GM06990 (cell line): ENCODE measurements at regions not wholly inside any gene's neighbourhood (a gene's known extent, or its start where the extent isn't known, plus 50 kb on each side); places are given as distances from the start of the nearest gene placed in this dataset.

ENCODE experiments used
- DNase-seq: peaks from one replicate; pipeline ENCODE4 v3.0.0-alpha.2; 2011; ENCODE audit not compliant: insufficient read length; ENCODE audit errors: extremely low read depth
- H3K27me3 ChIP-seq: replicated peaks from 2 replicates; pipeline ENCODE4 v1.6.0; 2011; ENCODE audit warnings: low read length; ENCODE audit not compliant: control insufficient read depth, insufficient read depth
- H3K36me3 ChIP-seq: 2 replicates; pipeline ENCODE4 v1.5.1; 2011; ENCODE audit warnings: low read length; ENCODE audit not compliant: control insufficient read depth, insufficient read depth
- H3K4me3 ChIP-seq: replicated peaks from 2 replicates; pipeline ENCODE4 v1.5.1; 2011; ENCODE audit warnings: low read depth, mild to moderate bottlenecking, control low read depth, low read length
- TF ChIP-seq, protein P1 (sequence below): IDR thresholded peaks from 2 replicates; pipeline ENCODE4 v1.5.1; 2011; ENCODE audit warnings: low read length, control low read depth, mild to moderate bottlenecking, inconsistent platforms; ENCODE audit not compliant: insufficient read depth, poor library complexity, severe bottlenecking

DNA sequence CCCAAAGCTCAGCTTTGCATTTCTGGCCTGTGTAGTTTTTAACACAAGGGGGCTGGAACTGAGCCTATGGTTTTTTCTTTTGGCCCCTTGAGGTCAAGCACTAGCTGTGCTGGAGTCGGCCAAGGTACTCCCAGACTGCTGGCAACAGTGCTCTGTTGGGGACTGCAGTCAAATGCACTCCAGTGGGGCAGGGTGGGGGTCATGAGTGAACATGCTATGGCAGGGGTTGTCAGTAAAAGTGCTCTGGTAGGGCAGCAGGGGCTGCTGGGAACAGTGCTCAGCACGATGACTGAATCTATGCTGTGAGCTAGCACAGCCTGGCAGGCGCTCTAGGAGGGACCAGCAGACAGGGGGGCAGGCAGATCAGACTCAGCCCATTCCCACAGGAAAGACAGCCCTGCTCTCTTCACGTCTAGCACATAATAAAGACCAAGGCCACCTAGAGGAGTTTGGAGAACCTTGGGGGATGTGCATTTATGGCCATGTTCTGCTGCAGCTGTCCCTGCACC, 55.0 kb upstream of the CERS6 start:
- Histone ChIP-seq H3K4me3 (no peak overlapping the region), H3K27me3 (no peaks in the 10 kb centered on the region), H3K36me3 (no peaks in the 10 kb centered on the region)
- TF ChIP-seq, protein P1, sequence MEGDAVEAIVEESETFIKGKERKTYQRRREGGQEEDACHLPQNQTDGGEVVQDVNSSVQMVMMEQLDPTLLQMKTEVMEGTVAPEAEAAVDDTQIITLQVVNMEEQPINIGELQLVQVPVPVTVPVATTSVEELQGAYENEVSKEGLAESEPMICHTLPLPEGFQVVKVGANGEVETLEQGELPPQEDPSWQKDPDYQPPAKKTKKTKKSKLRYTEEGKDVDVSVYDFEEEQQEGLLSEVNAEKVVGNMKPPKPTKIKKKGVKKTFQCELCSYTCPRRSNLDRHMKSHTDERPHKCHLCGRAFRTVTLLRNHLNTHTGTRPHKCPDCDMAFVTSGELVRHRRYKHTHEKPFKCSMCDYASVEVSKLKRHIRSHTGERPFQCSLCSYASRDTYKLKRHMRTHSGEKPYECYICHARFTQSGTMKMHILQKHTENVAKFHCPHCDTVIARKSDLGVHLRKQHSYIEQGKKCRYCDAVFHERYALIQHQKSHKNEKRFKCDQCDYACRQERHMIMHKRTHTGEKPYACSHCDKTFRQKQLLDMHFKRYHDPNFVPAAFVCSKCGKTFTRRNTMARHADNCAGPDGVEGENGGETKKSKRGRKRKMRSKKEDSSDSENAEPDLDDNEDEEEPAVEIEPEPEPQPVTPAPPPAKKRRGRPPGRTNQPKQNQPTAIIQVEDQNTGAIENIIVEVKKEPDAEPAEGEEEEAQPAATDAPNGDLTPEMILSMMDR = no peak
- DNase-seq = no peak

DNA sequence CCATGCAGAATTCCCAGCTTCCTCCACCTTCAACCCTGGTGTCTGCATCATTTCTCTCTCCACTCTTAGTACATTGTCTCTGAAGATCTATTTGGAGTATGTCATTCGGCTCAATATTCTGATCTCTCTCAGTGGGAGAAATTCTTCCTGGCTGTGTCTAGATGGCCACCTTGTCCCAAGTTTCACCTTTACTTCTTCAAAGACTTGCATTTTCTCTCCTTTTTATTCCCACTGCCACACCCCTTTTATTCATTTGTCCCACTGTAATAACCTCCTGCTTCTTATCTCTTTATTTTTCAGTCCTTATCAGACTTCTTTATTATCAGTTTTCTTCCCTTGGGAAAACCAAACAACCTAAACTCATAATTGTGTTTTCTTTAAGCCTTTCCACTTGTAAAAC, 54.3 kb upstream of the CERS6 start:
- no peak for DNase-seq
- Histone ChIP-seq H3K4me3 (no peak overlapping the region), H3K27me3 (no peaks in the 10 kb centered on the region), H3K36me3 (no peaks in the 10 kb centered on the region)
- TF ChIP-seq, protein P1 = no peak

DNA sequence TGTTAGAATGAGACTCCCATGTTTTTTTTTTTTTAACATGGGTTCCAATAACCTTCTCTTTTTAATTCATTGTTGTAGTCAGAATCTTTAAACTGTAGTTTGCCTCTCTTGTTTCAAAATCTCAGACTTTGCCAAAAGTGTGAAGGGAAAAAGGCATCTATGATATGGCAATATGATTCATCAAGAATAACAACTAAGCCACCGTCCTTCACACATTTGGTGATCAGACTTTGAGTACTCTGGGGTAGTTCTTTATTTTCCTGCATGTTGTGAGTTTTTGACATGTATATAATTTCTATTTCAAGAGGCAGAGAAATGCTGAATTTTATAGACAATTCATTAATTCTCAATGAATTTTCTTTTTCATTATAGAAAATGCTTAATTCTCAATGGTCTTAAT, 53.5 kb upstream of the CERS6 start:
- TF ChIP-seq, protein P1 = no peak
- no peaks in the 10 kb centered on the region for H3K36me3 ChIP-seq
- H3K4me3 ChIP-seq = no peak overlapping the region
- H3K27me3 ChIP-seq = no peaks in the 10 kb centered on the region
- no peak for DNase-seq

DNA sequence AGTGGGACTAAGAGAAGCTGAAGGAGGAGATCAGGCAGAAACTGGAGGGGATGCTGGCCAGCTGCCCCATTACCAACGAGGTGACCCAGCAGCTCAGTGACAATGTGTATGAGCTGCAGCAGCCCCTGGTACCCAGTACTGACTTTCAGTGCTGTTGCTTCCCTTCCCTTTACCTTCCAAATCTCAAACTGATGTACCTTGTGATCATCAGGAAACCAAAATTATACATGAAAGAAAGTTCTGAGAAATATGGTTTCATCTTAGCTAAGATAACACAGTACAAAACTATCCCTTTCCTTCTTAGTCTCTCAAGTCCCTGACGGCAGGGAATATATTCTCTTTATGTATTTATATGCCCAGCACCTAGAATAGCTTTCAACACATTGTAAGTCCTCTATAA, 52.3 kb upstream of the CERS6 start:
- H3K4me3 ChIP-seq = no peak overlapping the region
- no peaks in the 10 kb centered on the region for H3K36me3 ChIP-seq
- DNase-seq = no peak
- H3K27me3 ChIP-seq = no peaks in the 10 kb centered on the region
- TF ChIP-seq, protein P1 = no peak

DNA sequence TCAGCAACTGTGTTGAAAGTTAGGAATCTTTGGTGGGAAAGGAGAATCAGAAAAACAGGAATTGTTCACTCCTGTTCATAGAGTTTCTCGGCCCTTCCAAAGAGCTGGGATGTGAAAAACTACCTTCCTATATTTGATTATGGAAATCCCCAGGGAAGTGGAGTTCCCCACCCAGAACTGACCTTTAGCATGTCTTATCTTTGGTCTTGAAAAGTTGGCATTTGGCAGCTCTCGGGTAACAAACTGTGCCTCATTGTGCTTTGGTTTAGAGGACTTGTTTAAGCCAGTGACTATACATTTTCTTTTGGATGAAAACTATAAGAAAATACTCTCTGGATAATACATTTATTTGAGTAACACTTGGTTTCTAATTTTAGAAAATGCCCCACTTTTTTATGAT, 51.3 kb upstream of the CERS6 start:
- Histone ChIP-seq H3K4me3 (no peak overlapping the region), H3K27me3 (no peaks in the 10 kb centered on the region), H3K36me3 (no peaks in the 10 kb centered on the region)
- TF ChIP-seq, protein P1 = no peak
- no peak for DNase-seq
